GM21381 (cell line): ENCODE measurements at regions not wholly inside any gene's neighbourhood (a gene's known extent, or its start where the extent isn't known, plus 50 kb on each side); places are given as distances from the start of the nearest gene placed in this dataset.
"Not testable (repeated sequence)": the region's sequence is repeated elsewhere in the genome, so short reads cannot be mapped to it uniquely, and the experiment has no call there.

Experiments
- ATAC-seq: cut with Tn5 transposase; IDR thresholded peaks from one replicate; pipeline ENCODE4 v1.9.1; 2021; ENCODE audit warnings: mild to moderate bottlenecking, moderate library complexity; ENCODE audit not compliant: unreplicated experiment

DNA sequence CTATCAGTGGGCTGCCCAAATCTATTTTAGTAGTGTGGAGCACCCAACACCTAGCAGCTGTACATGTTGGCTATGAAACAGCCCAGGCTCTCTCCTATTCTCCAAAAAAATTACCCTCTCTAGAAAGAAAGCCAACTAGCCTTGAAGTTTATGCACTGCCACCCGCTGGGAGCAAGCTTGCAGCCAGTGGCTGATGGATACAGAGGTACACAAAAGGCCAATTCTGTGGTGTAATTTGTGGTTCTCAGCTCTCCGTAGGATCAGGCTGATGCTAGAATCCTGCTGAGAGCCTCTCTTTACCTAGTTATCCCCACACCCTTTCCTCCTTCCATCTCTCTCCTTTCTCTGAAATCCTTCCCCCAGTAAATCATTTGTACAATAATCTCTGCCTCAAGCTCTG lies 1120.7 kb downstream of the DIAPH3 start:
- no peak for ATAC-seq

- no peak for ATAC-seq
These were observed 1116.2 kb downstream of the DIAPH3 start for GRCh38 chr13:59047546-59047945.

DNA sequence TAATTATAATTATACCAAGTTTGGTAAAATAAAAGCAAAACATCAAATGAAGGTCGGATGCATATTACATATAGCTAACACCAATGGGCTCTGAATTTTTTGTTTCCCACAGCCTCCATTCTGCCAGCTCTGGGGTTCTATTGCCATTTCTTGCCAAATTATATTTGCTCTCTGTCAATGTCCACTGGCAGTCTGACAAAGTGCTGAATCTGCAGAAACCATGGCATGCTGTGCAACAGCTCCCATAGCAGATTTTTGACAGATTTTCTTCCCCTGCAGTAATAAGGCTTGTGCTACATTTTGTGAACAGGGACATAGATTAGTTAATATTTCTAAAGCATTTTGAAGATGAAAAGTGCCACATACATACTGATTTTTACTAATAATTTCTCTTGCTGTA lies 1102.1 kb downstream of the DIAPH3 start:
- ATAC-seq, result no peak

GRCh38 chr13:59064042-59064441 lies 1099.7 kb downstream of the DIAPH3 start:
- ATAC-seq, result no peak

GRCh38 chr13:59076386-59076785 lies 1087.3 kb downstream of the DIAPH3 start:
- not testable (repeated sequence) for ATAC-seq

GRCh38 chr13:59086147-59086546 lies 1077.6 kb downstream of the DIAPH3 start:
- ATAC-seq, result no peak

GRCh38 chr13:59088716-59089115 lies 1075.0 kb downstream of the DIAPH3 start:
- ATAC-seq, result no peak

DNA sequence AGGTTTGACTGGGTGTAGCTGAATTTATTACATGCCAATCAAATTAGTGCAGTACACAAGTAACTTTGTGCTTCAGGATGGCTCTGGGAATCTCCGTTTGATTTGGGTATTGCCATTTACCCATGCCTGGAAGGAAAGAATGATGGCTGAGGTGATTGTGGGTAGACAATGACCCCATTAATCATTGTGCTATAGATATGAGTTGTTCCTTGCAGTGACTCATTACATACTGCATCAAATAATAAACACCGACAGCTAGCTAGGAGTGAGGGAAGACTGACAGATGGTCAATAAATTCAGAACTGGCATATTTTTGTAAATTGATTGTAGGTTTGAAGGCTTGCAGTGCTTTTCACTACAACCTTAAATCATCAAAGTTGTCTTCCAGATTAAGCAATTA lies 1069.5 kb downstream of the DIAPH3 start:
- ATAC-seq, result no peak

- no peak for ATAC-seq
These were observed 1064.3 kb downstream of the DIAPH3 start for GRCh38 chr13:59099182-59099974.

- no peak for ATAC-seq
These were observed 1060.5 kb downstream of the DIAPH3 start for GRCh38 chr13:59103004-59103768.

GRCh38 chr13:59111751-59112171 lies 1052.0 kb downstream of the DIAPH3 start:
- ATAC-seq, result no peak

GRCh38 chr13:59112221-59112718 lies 1051.5 kb downstream of the DIAPH3 start:
- ATAC-seq, result no peak

- ATAC-seq, result no peak
These were observed 1044.3 kb downstream of the DIAPH3 start for GRCh38 chr13:59119475-59119874.

DNA sequence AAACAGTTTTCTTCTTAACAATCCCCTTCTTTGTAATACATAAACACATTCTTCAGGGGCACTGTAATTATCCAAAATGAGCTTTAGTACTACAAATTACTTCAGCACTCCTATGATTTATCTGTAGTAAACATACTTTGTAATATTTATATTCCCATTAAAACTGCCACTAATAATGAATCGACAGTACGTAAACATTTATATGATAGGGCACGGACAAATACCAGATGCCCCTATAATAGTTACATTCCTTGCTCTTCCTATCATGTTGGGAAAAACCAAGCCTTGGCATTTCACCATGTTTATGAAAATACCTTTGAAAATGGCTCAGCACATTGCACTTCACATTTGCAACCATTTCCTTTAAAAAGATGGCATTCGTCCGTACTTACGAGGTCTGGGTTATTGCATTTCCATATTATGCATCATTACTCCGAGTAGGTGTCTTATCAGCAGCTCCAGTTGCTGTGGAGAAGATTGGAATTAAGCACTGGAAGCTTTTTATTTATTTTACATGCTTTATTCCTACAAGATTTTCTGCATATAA lies 1043.4 kb downstream of the DIAPH3 start:
- ATAC-seq, result no peak

DNA sequence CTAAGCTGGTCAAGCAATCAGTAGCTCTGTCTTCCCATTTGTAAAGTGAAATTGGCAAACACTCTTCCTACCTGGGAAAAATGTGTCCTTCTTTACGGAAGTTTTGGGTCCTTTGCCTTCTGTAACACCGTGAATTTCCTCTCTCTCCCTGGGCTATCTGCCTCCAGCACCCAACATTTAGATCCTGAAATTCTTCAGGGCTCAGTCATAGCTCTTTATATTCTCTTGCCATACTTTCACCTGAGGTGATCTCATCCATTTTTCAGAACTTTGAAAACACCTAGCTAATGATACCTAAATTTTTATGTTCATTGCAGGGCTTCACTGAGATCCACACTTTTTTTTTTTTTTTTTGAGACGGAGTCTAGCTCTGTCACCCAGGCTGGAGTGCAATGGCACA lies 1042.2 kb downstream of the DIAPH3 start:
- no peak for ATAC-seq

DNA sequence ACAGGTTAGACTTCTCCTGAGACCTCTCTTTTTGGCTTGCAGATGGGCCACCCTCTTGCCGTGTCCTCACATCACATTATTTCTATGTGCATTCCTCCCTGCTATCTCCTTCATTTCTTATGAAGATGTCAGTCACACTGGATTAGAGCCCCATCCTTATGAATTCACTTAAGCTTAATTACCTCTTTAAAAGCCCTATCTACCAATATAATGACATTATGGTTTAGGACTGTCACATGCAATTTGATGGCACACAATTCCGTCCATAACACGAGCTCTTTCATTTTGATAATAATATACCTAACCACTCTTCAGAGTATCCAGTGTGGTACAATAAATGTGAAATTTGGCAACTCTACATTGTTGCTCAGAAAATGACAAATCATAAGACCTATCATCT lies 1037.3 kb downstream of the DIAPH3 start:
- ATAC-seq, result no peak

DNA sequence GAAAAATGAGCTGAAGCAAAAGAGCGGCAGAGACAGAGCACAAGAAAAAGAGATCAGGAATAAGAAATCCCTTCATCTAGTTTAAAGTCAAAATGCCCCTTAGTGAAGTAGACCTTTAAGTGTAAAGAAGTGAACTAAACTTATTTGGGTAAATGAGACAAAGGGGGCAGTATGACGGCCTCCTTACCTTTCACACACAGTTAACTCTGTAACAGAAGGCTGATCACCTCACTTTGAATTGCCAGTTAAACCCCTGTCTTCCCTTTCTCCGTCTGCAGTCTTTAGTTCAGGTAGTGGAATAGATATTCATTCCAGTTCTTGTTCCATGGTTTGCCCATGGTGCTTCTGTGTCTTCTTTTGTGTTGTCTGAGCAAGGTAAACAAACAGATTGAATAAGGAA lies 1029.8 kb downstream of the DIAPH3 start:
- no peak for ATAC-seq

DNA sequence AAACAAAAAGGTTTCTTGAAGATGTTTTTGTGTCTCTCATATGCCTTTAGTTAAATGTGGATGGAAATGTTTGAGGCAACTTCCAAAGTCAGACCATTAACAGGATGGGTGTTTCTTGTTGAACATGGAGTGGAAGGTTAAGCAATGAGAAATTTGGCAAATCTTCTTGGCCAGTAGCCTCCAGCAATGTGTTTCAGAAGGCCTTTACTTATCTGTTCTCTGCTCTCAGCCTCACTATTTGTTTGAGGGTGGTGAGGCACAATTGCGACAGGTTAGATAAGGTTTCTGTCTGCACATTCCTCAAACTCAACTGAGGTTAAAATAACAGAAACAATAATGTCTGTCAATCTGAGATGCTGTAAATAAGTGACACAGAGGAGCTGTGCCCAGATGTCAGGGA lies 1019.0 kb downstream of the DIAPH3 start:
- no peak for ATAC-seq

- no peak for ATAC-seq
These were observed 1018.3 kb downstream of the DIAPH3 start for GRCh38 chr13:59145381-59145780.

GRCh38 chr13:59157181-59157580 lies 1006.5 kb downstream of the DIAPH3 start:
- no peak for ATAC-seq

- ATAC-seq, result no peak
These were observed 997.6 kb downstream of the DIAPH3 start for GRCh38 chr13:59166174-59166573.

- ATAC-seq, result no peak
These were observed 991.7 kb downstream of the DIAPH3 start for GRCh38 chr13:59172076-59172475.
